GM18907 (cell line): ENCODE measurements at regions not wholly inside any gene's neighbourhood (a gene's known extent, or its start where the extent isn't known, plus 50 kb on each side); places are given as distances from the start of the nearest gene placed in this dataset.
"Not testable (repeated sequence)": the region's sequence is repeated elsewhere in the genome, so short reads cannot be mapped to it uniquely, and the experiment has no call there.

ENCODE experiments used
- ATAC-seq: cut with Tn5 transposase; IDR thresholded peaks from one replicate; pipeline ENCODE4 v1.9.1; 2021; ENCODE audit warnings: mild to moderate bottlenecking, moderate library complexity; ENCODE audit not compliant: unreplicated experiment

DNA sequence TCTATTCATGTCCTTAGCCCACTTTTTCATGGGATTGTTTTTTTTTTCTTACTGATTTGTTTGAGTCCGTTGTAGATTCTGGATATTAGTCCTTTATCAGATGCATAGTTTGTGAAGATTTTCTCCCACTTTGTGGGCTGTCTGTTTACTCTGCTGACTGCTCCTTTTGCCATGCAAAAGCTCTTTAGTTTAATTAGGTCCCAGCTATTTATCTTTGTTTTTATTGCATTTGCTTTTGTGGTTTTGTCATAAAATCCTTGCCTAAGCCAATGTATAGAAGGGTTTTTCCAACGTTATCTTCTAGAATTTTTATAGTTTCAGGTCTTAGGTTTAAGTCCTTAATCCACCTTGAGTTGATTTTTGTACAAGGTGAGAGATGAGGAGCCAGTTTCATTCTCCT is 358.9 kb downstream of the ADAMTS20 start:
- not testable (repeated sequence) for ATAC-seq

DNA sequence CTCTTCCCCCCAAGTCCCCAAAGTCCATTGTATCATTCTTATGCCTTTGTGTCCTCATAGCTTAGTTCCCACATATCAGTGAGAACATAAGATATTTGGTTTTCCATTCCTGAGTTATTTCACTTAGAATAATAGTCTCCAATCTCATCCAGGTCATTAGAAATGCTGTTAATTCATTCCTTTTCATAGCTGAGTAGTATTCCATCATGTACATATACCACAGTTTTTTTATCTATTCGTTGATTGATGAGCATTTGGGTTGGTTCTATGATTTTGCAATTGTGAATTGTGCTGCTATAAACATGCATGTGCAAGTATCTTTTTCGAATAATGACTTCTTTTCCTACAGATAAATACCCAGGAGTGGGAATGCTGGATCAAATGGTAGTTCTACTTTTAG is 359.6 kb downstream of the ADAMTS20 start:
- ATAC-seq = not testable (repeated sequence)

DNA sequence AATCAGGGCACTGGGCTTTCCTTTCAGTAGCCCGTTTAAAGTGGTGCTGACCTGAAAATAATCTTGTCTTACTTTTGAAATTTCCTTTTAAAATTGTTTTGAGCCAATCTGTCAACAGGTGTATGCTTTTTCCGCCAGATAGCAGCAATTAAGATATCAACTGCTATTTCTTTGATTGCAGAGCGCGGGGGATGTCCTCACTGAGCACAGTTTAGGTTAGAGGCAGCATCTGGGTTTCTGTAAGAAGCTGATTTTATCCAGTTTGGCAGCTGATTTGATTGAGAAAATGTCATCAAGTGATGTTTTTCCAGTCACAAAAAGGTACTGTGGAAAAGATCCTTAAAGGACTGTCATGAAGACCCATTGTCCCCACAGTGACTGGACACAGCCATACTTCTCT is 371.8 kb downstream of the ADAMTS20 start:
- ATAC-seq = no peak

DNA sequence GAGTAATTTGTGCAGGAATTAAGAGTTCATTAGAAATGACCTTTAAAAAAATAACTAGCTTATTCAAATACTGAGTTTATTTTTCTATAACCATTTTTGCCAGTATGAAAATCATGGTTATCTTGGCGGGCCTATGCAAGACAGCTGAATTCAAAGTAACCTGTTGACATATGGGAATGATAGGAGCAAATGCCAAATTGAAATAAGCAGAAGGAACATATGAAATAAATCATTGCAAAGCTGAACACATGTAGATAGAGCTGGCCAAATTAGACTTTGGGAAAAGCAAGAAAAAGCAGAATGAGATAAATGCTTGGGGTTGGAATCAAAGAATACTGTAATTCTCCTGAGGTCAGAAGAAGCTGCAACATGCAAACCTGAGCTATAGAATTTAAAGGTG is 372.5 kb downstream of the ADAMTS20 start:
- no peak for ATAC-seq

DNA sequence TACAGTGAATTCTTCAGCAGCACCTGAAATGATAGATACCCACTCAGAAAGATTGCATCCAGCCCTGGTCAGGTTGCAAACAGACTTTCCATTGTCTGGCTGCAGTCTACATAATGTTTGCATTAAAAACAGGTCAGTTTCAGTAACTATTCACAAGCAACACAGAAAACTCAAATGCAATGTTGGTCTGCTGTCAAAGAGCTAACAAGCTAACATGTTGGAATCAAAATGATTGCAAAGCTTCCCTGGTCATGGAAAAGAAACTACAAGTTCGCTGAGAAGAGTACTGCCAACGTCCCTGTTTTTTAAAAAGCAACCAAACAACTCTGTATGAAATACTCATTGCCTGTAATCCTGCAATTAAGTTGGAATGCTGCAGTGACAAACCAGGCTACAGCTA is 374.7 kb downstream of the ADAMTS20 start:
- ATAC-seq = no peak

DNA sequence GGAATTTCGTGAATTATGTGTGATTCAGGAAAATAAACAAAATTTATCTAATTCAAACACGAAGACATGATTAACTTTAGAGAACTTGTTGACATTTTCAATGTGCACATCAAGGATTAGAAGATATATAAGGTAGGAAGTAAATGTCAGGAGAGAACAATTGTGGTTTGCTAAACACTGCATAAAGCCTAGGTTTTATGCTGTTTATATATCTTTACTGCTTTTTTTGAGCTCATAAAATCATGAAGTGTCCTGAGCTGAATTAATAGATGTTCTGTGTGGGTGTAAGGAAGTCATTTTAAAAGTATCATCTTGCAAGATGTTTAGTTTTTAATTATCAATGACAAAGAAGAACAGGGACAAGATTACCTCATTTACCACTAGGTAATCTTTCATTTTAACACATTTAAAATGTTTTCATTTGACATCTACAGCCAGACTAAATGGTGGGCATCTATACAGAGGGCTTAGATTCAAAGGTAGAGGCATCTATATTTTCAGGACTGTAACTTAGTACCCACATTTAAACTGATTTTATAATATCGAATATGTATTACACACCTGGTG is 382.8 kb downstream of the ADAMTS20 start:
- ATAC-seq = no peak

DNA sequence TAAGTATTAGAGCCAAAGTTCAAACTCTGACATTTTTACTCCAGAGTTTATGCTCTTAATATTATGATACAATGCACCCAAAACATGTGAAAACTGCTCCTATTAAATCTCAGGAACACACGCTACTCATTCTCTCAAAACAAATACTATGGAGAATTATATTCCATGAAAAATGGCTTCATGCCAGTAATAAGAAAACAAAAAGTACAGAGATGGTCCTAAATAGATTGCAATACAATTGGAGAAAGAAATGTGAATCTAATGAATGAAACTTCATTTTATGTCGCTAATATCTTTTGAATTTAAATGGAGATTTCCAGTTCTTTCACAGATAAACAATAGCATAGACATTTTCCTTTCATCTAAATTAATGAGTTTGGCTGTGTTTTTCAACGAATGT is 384.3 kb downstream of the ADAMTS20 start:
- no peak for ATAC-seq

DNA sequence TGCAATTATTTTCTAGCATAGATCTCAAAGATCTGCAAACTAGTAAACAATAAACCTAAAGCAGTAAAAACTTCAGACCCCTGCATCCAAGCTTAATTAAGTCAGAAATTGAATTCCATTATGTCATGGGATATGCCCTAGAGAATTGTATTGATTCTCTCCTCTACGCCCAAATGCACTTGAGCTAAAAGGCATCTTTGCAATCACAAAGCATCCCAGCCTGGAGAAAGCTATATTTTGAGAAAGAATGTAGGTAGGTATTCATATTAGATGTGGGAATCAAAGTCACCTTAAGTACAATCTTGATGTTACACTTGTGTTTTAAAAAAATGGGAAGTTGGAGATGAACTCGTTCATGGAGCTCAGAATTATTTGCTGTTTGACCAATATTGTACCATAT is 386.7 kb downstream of the ADAMTS20 start:
- ATAC-seq = no peak

DNA sequence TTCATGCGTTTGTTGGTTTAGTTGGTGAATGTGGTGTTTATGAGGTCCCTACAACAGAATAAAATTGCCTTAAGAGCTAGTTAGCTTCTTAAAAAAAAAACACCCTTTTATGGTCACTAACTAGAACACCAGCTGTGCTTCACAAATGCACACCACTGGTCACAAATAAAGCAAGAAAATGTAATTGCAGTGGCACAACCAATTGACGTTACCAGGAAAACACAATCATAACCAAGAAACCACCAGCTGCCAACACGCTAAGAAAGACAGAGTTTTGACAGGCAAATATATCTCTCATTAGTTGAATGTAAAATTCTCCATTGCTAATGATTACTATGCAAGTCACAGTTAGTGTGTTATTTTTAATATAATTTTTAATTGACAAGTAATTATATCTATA is 389.9 kb downstream of the ADAMTS20 start:
- ATAC-seq = no peak

DNA sequence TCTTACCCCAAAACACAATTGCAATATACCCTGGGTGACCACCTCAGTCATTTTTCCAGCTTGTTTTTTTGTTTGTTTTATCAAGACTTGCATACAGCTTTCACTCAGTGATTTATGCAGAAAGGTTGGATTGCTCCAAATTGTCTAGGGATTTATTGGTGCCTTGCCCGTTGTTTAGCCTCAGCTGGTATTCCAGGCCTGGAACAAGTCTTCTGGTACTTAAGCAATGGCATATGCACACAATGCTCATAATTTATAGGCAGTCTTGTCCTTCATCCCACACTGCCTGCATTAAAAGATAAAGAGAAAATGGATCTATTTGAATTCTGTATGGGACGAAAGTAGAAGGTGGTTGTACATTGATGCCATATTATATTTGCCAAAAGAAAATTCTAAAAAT is 392.5 kb downstream of the ADAMTS20 start:
- no peak for ATAC-seq

DNA sequence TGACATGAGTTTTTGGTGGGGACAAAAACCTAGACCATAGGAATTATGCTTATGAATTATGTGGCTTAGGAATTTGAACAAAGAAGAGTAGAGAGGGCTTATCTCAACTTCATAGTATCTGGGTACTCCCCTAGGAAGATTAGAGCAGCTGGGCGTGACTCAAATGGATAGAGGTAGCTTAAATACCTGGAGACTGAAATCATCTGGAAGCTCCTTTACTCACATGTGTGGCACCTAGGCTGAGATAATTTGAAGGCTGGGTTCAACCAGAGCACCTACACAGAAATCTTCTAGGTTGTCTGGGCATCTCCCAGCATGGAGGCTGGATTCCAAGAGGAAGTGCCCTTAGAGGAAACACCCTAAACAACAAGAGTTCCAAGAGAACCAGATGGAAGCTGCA is 393.9 kb downstream of the ADAMTS20 start:
- no peak for ATAC-seq

DNA sequence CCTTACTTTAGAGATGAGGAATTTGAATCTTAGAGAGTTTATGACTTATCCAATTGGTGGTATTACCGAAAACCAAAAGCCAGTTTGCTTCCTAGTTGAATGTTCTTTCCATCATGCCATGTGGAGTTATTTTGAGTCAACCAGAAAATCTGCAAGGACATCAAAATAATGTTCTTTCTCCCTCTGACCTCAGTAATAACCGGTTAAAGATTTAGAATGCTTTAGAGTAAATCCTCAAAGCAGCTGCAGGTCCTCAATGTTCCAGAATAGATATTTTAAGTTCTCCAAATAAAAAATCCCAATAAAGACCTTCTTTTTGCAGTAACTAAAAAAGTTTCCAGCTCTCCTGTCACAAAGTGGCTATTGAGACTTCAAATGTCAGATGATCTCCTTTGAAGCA is 396.6 kb downstream of the ADAMTS20 start:
- no peak for ATAC-seq

DNA sequence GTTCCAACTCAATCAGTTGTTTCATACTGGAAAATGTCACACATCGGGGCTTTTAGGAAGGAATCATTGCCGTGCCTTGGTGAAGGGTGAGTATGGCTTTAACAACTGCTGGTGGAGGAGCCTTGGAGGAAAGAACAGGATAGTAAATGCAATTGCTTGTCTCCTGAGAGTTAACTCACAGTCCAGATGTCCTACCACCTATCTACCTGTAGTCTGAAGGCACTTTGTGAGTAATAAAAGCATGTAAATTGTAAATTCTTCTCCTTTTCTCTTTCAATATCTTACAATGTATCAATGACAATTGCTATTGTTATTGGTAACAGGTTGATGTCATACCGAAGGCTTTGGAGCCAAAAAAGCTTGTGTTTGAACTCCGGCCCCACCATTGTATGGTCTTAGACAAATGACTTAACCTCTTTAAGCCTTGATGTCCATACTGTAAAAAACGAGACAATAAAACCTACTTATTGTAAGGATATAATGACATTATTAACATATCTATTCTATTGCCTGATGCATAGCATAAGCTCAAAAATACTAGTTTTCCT is 397.4 kb downstream of the ADAMTS20 start:
- ATAC-seq = no peak

DNA sequence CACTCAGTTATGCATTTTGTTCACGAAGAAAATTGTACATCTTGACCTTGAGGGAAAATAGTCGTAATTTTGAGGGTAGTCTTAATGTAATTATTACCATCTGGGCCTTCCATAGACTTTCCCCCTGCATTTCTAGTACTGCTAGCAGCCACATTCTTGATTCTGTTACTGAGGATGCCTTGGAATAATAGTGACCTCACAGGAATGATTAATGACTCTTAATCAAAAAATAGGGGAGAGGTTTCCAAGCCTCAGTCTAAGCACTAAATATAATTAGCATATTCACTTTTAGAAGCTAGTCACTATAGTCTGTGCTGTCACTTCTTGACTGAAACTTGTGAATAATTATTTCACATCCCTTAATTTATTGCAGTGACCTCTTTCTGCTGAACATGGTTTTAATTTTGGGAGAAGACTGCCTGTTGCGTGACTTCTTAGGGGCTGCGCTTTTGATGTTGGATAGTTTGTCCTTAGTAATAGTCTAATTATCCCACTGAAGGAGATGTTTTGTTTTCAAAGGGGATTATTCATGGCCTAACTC is 400.5 kb downstream of the ADAMTS20 start:
- no peak for ATAC-seq

DNA sequence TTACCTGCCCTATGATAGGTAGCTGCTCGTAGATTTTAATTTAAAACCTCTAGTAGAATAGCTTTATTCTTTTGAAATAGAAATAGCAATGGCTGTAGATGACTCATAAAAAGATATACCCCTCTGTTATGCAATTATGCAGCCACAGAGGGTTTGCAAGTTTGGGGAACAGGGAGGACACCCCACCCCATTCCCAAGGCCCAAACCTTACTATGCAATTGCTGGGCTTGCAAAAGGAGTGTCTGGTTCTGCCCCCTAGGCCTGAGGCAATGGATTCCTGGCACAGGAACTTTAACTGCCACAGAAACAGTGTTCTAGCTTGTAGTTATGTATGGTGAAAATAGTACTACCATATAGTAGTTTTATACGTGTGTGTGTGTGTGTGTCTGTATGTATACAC is 403.3 kb downstream of the ADAMTS20 start:
- ATAC-seq = no peak

DNA sequence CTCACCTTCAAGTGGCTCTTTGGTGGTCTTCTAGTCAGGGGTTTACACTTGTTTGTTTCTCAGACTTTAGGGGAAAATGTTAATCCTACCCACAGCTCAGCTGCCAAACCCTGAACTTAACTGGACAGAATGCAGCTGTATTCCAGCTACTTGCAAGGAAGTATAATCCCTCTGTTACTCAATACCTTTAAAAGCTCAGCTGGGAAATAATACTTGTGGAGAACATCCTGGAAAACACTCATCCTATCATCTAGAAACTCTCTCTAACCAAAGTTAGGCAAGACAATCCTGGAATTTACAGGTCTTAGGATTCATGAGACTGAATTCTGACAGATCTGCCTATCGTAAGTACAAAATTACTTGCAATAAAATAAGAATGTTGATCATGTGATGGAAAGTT is 404.1 kb downstream of the ADAMTS20 start:
- ATAC-seq = no peak

DNA sequence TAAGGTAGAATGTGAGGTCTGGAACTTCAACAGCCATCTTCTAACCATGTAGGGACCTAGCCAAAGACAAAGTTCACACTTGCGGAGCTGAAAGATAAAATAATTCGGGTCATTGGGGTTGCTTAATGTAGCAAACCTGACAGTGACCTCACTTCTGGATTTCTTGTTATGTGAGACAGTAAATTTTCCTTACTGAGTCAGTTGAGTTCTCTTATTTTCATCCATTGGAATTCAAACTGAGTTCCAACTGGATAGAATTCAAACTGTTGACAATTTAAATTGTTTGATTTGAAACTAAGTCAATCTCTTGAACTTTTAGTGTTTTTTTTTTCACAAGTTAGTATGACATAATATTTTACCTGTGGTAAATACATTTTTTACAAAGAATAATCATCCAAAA is 406.5 kb downstream of the ADAMTS20 start:
- ATAC-seq = no peak

DNA sequence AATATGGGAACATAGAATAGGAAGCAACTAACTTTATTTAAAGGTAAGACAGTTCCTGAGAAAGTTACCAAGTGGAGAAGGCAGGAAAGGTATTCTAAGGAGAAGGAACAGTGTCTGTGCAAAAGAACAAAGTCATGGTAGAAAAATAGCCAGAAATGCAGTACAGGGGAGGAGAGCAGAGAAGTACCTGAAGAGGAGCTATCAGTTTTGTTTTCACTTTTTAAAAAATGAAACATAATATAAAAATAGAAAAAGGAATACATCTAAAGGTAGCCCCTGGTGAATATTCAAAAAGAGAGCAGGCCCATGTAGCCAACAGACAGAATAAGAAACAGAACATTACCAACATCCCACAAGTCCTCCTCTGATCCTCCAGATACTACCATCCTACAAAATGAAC is 408.7 kb downstream of the ADAMTS20 start:
- peak; percentile 38 for ATAC-seq

DNA sequence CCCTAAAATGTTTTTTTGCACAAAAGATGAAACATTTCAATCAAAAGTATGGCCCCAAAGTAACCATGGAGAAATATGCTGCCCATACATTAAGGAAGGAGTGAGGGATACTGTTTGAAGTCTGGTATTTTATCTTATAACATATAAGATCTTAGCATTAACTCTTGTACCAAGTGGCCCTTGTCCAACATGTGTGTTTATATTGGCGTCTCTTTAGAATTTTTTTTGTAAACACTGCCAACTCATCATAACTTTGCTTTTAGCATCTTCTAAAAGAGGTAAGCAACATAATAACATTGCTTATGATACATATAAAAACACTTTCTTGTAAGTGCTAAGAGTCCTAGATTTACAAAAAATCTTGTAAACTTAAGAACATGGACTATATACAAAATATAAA is 419.7 kb downstream of the ADAMTS20 start:
- no peak for ATAC-seq

DNA sequence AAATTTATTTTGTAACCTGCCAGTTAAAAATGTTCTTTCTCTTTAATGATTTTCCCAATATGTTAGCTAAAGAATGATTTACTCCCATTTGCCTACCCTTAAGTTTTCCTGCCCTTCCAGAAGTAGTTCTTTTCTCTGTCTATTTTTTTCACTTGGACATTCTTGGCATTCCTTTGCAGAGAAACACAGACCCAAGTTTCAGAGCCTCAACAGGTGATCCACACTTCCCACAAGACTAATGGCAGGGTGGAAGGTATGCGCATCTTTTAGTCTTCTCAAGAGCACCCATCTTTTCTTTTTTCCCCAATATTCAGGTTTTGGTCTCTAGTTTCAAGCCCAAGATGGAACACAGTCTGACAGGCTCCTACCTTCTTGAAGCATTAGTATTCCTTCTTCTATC is 420.7 kb downstream of the ADAMTS20 start:
- ATAC-seq = no peak

DNA sequence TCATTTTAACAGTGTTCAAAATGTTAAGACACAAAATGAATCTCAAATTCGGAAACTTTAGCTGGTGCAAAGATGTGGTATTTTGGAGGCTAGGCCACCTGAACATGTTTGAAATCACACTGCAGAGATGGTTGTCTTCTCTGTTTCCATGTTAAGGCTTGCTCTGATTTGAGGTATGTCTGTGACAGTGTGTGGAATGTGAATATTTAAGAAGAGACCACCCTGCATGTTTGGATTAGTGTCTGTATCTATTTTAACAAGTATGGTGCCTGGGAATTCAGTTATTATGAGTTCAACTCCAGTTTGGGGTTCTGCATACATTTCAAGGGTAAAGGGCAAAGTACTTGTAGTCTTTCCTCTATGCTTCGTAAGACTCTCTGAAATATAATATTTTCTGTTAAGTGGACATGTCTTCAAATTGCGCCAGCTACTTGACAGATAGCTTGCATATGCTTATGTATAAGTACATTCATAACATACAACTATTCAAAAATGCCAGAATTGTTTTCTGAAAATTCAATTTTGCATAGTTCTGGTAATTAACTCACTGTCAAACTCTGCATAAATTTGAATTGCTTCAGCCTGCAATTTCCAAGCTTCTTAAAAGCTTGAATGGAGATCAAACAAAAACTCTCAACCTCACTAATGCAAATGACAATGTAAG is 424.0 kb downstream of the ADAMTS20 start:
- ATAC-seq = no peak

DNA sequence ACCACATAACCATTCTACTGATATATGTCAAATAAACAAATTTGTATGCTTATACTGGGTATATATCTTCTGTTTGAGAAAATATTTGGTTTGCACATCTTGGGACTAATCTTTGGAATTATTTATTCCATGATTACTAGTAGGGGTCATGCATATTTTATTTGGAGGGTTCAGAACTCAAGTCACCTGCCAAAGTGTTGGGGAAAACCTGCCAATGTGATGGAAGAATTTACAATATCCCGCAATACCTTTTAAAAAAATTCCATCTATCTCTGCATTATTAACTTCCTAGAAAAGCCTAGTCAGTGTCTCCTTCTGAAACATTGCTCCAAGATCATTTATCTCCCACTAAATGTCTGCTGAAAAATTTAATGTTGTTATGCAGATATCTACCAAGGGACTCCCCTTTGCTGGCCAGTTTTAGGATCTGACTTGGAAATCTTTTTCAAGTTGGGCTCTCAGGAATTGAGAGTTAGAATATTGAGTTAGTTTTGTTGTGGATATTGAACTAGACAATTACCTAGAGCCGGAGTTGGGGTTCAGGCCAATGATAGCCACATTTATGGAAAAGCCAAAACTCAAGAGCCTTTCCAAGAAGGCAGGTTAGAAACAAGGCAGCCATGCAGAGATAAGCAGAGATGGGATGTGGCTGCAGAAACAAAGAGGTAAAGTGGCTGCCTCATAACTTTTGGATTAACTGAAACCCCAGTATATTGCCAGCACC is 425.2 kb downstream of the ADAMTS20 start:
- no peak for ATAC-seq
